Fibroblast of villous mesenchyme (primary cell): ENCODE measurements at regions not wholly inside any gene's neighbourhood (a gene's known extent, or its start where the extent isn't known, plus 50 kb on each side); places are given as distances from the start of the nearest gene placed in this dataset.
A peak's percentile ranks its signal among the peaks of the same experiment; 100 is the strongest.

Source experiments
- DNase-seq: peaks from one replicate; pipeline ENCODE4 v3.0.0-alpha.2; 2010; ENCODE audit warnings: low read depth
- H3K4me3 ChIP-seq: 2 replicates; pipeline ENCODE4 v1.5.1; 2011; ENCODE audit warnings: low read depth, mild to moderate bottlenecking, low read length
- CTCF ChIP-seq: IDR thresholded peaks from 2 replicates; pipeline ENCODE4 v1.5.1; 2012; ENCODE audit warnings: low read depth, mild to moderate bottlenecking, low read length; ENCODE audit not compliant: insufficient read depth

- H3K4me3 ChIP-seq, result no peak overlapping the region
- no peak for DNase-seq
- no peak for TF ChIP-seq CTCF
Observed at GRCh38 chr1:29667951-29668350, 431.6 kb downstream of the PTPRU start.

DNA sequence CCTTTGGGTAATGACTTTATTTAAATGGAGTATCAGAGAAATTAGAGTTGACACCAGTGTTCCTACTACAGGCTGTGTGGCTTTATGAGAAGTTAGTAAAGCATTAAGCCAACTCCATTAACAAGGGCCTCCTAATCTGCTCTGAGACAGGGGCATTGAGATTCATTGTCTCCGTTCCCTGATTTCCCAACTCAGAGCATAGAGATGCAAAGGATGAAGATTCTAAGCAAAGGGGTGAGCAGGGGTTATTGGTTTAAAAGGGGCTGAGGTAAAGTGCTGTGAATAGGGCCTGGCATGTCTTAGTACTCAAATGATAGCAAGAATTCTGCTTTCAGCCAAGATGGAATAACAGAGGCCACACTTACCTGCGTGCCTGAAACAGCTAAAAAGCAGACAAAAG lies 428.4 kb downstream of the PTPRU start:
- DNase-seq, result no peak
- no peak overlapping the region for H3K4me3 ChIP-seq
- no peak for TF ChIP-seq CTCF

DNA sequence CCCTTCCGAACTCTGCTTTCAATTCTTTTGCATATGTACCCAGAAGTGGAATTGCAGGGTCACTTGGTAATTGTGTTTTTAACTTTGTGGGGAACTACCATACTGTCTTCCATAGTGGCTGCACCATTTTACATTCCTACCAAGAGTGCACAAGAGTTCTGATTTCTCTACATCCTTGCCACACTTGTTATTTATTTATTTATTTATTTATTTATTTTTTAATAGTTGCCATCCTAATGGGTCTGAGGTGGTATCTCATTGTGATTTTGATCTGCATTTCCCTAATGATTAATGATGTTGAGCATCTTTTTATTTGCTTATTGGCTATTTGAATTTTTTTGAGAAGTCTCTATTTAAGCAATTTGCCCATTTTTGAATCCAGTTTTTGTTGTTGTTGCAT lies 422.4 kb downstream of the PTPRU start:
- no peak for TF ChIP-seq CTCF
- H3K4me3 ChIP-seq, result no peak overlapping the region
- no peak for DNase-seq

- H3K4me3 ChIP-seq, result no peak overlapping the region
- TF ChIP-seq CTCF, result no peak
- DNase-seq, result no peak
Observed at GRCh38 chr1:29657816-29658215, 421.5 kb downstream of the PTPRU start.

GRCh38 chr1:29655945-29656850 lies 419.9 kb downstream of the PTPRU start:
- DNase-seq, result peak; percentile 6
- TF ChIP-seq CTCF, result peak; percentile 54
- no peak overlapping the region for H3K4me3 ChIP-seq

DNA sequence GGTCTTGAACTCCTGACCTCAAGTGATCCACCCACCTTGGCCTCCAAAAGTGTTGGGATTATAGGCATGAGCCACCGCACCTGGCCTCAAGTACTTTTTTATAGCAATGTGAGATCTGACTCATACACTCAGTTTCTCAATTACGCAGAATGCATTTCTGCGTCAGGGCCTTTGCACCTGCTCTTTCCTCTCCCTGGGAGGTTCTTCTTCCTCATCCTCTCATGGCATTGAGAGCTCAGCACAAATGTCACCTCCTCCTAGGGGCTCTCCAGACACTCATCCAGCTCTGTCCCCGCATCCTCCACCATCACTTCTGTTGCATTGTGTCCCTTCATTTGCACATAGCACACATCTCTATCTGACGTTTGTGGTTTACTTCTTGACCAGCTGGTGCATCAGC lies 418.8 kb downstream of the PTPRU start:
- no peak for TF ChIP-seq CTCF
- DNase-seq, result no peak
- H3K4me3 ChIP-seq, result no peak overlapping the region
